Mesendoderm (in vitro differentiated cells): ENCODE measurements at regions not wholly inside any gene's neighbourhood (a gene's known extent, or its start where the extent isn't known, plus 50 kb on each side); places are given as distances from the start of the nearest gene placed in this dataset.

Experiments used
- DNase-seq: peaks from one replicate; pipeline ENCODE4 v3.0.0; 2013
- H2AK5ac ChIP-seq: 2 replicates; pipeline ENCODE4 v1.6.1; 2013; ENCODE audit warnings: low read length, inconsistent platforms
- H2BK120ac ChIP-seq: 2 replicates; pipeline ENCODE4 v1.6.1; 2013; ENCODE audit warnings: low read depth, mild to moderate bottlenecking, low read length, moderate library complexity, mixed read lengths
- H2BK15ac ChIP-seq: replicated peaks from 2 replicates; pipeline ENCODE4 v1.6.1; 2013; ENCODE audit warnings: low read depth, mild to moderate bottlenecking, moderate library complexity
- H2BK5ac ChIP-seq: 2 replicates; pipeline ENCODE4 v1.6.1; 2013; ENCODE audit warnings: low read length, inconsistent platforms
- H3K18ac ChIP-seq: 2 replicates; pipeline ENCODE4 v1.6.1; 2013; ENCODE audit warnings: mild to moderate bottlenecking, low read length, mixed read lengths
- H3K23ac ChIP-seq: one replicate; pipeline ENCODE4 v1.6.1; 2013; ENCODE audit warnings: low read length
- H3K27ac ChIP-seq: 2 replicates; pipeline ENCODE4 v1.5.1; 2013; ENCODE audit warnings: low read depth, mild to moderate bottlenecking, inconsistent platforms, low read length, moderate library complexity
- H3K27me3 ChIP-seq: 2 replicates; pipeline ENCODE4 v1.6.1; 2013; ENCODE audit warnings: low read length, control low read depth, mild to moderate bottlenecking, inconsistent platforms; ENCODE audit not compliant: insufficient read depth, poor library complexity
- H3K36me3 ChIP-seq: 2 replicates; pipeline ENCODE4 v1.6.1; 2013; ENCODE audit warnings: low read length, inconsistent platforms; ENCODE audit not compliant: control insufficient read depth, insufficient read depth
- H3K4ac ChIP-seq: one replicate; pipeline ENCODE4 v1.6.1; 2013; ENCODE audit warnings: low read depth, mild to moderate bottlenecking, low read length, moderate library complexity
- H3K4me1 ChIP-seq: 2 replicates; pipeline ENCODE4 v1.6.1; 2013; ENCODE audit warnings: low read depth, low read length, inconsistent platforms; ENCODE audit not compliant: control insufficient read depth
- H3K4me2 ChIP-seq: 2 replicates; pipeline ENCODE4 v1.6.1; 2013; ENCODE audit warnings: low read length
- H3K4me3 ChIP-seq: 2 replicates; pipeline ENCODE4 v1.5.1; 2013; ENCODE audit warnings: mild to moderate bottlenecking, low read length
- H3K56ac ChIP-seq: one replicate; pipeline ENCODE4 v1.6.1; 2013; ENCODE audit warnings: low read length
- H3K79me1 ChIP-seq: 2 replicates; pipeline ENCODE4 v1.6.1; 2013; ENCODE audit warnings: low read length, inconsistent platforms
- H3K79me2 ChIP-seq: 2 replicates; pipeline ENCODE4 v1.6.1; 2013; ENCODE audit warnings: mild to moderate bottlenecking, low read length; ENCODE audit not compliant: control insufficient read depth, insufficient read depth
- H3K9ac ChIP-seq: 2 replicates; pipeline ENCODE4 v1.6.1; 2013; ENCODE audit warnings: low read length, inconsistent platforms
- H4K5ac ChIP-seq: one replicate; pipeline ENCODE4 v1.6.1; 2013; ENCODE audit warnings: low read length
- H4K8ac ChIP-seq: one replicate; pipeline ENCODE4 v1.6.1; 2013; ENCODE audit warnings: low read depth, mild to moderate bottlenecking, control low read depth, low read length, moderate library complexity
- WGBS: extraction: QIAGEN DNeasy Blood & Tissue Kit; methylation state at CpG from one replicate; pipeline ENCODE4 v1.1.7; 2013; ENCODE audit warnings: low lambda C conversion rate, missing lambda C conversion rate; ENCODE audit not compliant: insufficient coverage; ENCODE audit errors: extremely low coverage; 5-methylcytosine and 5-hydroxymethylcytosine counted together

GRCh38 chr18:28792404-28793086 lies 615.6 kb upstream of the CDH2 start:
- Histone ChIP-seq H2AK5ac (no peak overlapping the region), H3K4me2 (no peak overlapping the region), H3K56ac (no peak overlapping the region), H2BK120ac (no peak overlapping the region), H3K23ac (no peak overlapping the region), H3K9ac (no peak overlapping the region), H3K27me3 (no peaks in the 10 kb centered on the region), H3K18ac (no peak overlapping the region), H3K4me1 (no peaks in the 10 kb centered on the region), H4K5ac (no peak overlapping the region), H3K4ac (no peak overlapping the region), H3K79me1 (no peaks in the 10 kb centered on the region), H4K8ac (no peak overlapping the region), H3K79me2 (no peaks in the 10 kb centered on the region), H2BK15ac (no peak overlapping the region), H3K27ac (no peak overlapping the region), H3K4me3 (no peak overlapping the region), H2BK5ac (no peak overlapping the region), H3K36me3 (no peaks in the 10 kb centered on the region)
- no CpG with 5 or more reads among the region's 4 CpGs for WGBS
- no peak for DNase-seq

GRCh38 chr18:28791101-28791500 lies 614.2 kb upstream of the CDH2 start:
- Histone ChIP-seq H3K36me3 (no peaks in the 10 kb centered on the region), H3K56ac (no peak overlapping the region), H3K18ac (no peak overlapping the region), H3K79me2 (no peaks in the 10 kb centered on the region), H3K4me2 (no peak overlapping the region), H2AK5ac (no peak overlapping the region), H2BK120ac (no peak overlapping the region), H3K79me1 (no peaks in the 10 kb centered on the region), H4K8ac (no peak overlapping the region), H3K4me3 (no peak overlapping the region), H3K4ac (no peak overlapping the region), H3K27me3 (no peaks in the 10 kb centered on the region), H3K27ac (no peak overlapping the region), H3K9ac (no peak overlapping the region), H2BK5ac (no peak overlapping the region), H2BK15ac (no peak overlapping the region), H3K4me1 (no peaks in the 10 kb centered on the region), H3K23ac (no peak overlapping the region), H4K5ac (no peak overlapping the region)
- 100% methylated on average over 1 of the region's 2 CpGs for WGBS
- no peak for DNase-seq

- H2AK5ac ChIP-seq = no peak overlapping the region
- no peaks in the 10 kb centered on the region for H3K4me1 ChIP-seq
- H3K23ac ChIP-seq = no peak overlapping the region
- H2BK120ac ChIP-seq = no peak overlapping the region
- H3K56ac ChIP-seq = no peak overlapping the region
- no peaks in the 10 kb centered on the region for H3K79me1 ChIP-seq
- H3K36me3 ChIP-seq = no peaks in the 10 kb centered on the region
- no peak overlapping the region for H3K4ac ChIP-seq
- no peak overlapping the region for H3K4me2 ChIP-seq
- H3K27ac ChIP-seq = no peak overlapping the region
- no peak overlapping the region for H3K9ac ChIP-seq
- no peak for DNase-seq
- no peak overlapping the region for H4K8ac ChIP-seq
- no peaks in the 10 kb centered on the region for H3K79me2 ChIP-seq
- H3K4me3 ChIP-seq = no peak overlapping the region
- H4K5ac ChIP-seq = no peak overlapping the region
- no peak overlapping the region for H2BK15ac ChIP-seq
- no peak overlapping the region for H2BK5ac ChIP-seq
- no peak overlapping the region for H3K18ac ChIP-seq
- no peaks in the 10 kb centered on the region for H3K27me3 ChIP-seq
- WGBS = no CpG with 5 or more reads among the region's 5 CpGs
Observed at GRCh38 chr18:28789502-28789901, 612.6 kb upstream of the CDH2 start.

GRCh38 chr18:28786926-28787325 lies 610.0 kb upstream of the CDH2 start:
- no peaks in the 10 kb centered on the region for H3K4me1 ChIP-seq
- no peak overlapping the region for H2BK120ac ChIP-seq
- H3K23ac ChIP-seq = no peak overlapping the region
- DNase-seq = no peak
- H3K4me2 ChIP-seq = no peak overlapping the region
- no peak overlapping the region for H4K8ac ChIP-seq
- no peak overlapping the region for H3K56ac ChIP-seq
- no CpG with 5 or more reads among the region's 3 CpGs for WGBS
- no peak overlapping the region for H2AK5ac ChIP-seq
- H3K79me2 ChIP-seq = no peaks in the 10 kb centered on the region
- no peak overlapping the region for H3K18ac ChIP-seq
- no peaks in the 10 kb centered on the region for H3K79me1 ChIP-seq
- no peak overlapping the region for H3K4me3 ChIP-seq
- H3K27ac ChIP-seq = no peak overlapping the region
- no peak overlapping the region for H3K9ac ChIP-seq
- H3K36me3 ChIP-seq = no peaks in the 10 kb centered on the region
- no peaks in the 10 kb centered on the region for H3K27me3 ChIP-seq
- H3K4ac ChIP-seq = no peak overlapping the region
- H4K5ac ChIP-seq = no peak overlapping the region
- no peak overlapping the region for H2BK5ac ChIP-seq
- H2BK15ac ChIP-seq = no peak overlapping the region

- Histone ChIP-seq H3K18ac (no peak overlapping the region), H3K79me2 (no peaks in the 10 kb centered on the region), H3K4me3 (no peak overlapping the region), H2BK120ac (no peak overlapping the region), H3K27me3 (no peaks in the 10 kb centered on the region), H3K4ac (no peak overlapping the region), H4K5ac (no peak overlapping the region), H2AK5ac (no peak overlapping the region), H2BK15ac (no peak overlapping the region), H3K79me1 (no peaks in the 10 kb centered on the region), H3K56ac (no peak overlapping the region), H3K4me1 (no peaks in the 10 kb centered on the region), H3K23ac (no peak overlapping the region), H2BK5ac (no peak overlapping the region), H3K27ac (no peak overlapping the region), H3K36me3 (no peaks in the 10 kb centered on the region), H3K4me2 (no peak overlapping the region), H3K9ac (no peak overlapping the region), H4K8ac (no peak overlapping the region)
- WGBS = no CpG with 5 or more reads among the region's 4 CpGs
- DNase-seq = no peak
Observed at GRCh38 chr18:28781616-28782362, 604.9 kb upstream of the CDH2 start.
